Globus pallidus (tissue), 1 donor: ENCODE measurements at regions not wholly inside any gene's neighbourhood (a gene's known extent, or its start where the extent isn't known, plus 50 kb on each side); places are given as distances from the start of the nearest gene placed in this dataset.
"Not testable (repeated sequence)": the region's sequence is repeated elsewhere in the genome, so short reads cannot be mapped to it uniquely, and the experiment has no call there.

Experiments
- DNase-seq: peaks from one replicate; pipeline ENCODE4 v3.0.0-alpha.2; 2015; ENCODE audit warnings: low spot score

DNA sequence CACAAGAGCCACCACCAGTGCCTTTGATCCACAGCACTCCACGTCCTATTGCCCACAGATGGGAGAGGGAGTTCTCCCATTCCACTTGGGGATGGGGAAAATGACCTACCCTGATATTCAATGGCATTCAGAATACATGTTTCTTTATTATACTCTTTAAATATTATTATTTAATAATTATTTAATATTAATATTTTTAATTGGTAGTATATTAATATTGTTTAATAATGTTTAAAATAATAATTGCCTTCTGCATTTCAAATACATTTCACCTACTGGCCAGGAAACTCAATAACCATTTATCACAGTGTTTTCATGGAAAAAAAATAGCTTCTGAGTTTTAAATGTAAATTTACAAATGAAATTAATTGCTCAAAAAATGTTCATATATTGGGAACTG, 127.4 kb upstream of the G2E3 start:
- DNase-seq = no peak

DNA sequence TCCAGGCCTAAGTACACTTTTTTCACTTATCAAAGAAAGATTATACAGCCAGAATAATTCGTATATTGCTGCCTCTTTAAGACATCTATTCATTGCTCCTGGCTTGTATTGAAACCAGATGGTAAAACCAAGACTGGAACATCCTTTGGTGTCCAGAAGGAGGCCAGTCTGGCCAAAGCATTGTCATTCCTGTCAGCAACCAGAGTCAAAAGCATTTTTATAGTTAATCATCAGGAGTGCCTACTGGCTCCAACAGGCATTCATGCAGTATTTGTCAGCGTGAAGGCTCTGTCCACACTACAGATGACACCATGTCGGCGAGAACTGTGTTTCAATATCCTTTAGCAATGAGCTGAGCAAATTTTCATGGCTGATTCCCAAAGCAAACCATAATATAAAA, 118.0 kb upstream of the G2E3 start:
- DNase-seq = no peak

DNA sequence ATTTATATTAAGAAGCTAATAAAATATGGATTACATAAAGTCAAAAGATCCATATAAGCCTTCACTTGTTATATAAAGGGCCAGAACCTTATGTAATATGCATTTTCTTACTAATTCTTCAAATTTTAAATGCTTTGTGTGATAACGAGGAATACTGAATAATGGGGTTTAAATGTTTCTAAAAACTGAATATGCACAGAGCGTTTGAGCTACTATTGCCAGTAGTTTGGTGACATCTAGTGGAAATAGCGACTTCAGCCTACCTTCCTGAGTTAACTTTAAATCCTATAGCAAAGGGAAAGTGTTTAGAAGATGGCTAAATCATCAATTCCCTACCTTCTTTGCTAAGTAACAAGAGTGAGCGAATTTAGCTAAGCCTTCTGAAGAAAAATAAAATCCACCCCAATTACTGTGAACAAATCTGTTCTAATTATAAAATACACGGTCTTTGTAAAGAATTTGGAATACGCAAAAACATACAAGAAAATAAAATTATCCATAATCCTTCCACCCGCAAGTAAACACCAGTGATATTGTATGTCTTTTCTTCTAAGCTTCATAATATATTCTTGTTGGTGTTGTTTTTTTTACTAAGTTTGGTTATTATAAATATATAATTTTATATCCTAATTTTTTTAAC, 115.5 kb upstream of the G2E3 start:
- peak; percentile 43 for DNase-seq

DNA sequence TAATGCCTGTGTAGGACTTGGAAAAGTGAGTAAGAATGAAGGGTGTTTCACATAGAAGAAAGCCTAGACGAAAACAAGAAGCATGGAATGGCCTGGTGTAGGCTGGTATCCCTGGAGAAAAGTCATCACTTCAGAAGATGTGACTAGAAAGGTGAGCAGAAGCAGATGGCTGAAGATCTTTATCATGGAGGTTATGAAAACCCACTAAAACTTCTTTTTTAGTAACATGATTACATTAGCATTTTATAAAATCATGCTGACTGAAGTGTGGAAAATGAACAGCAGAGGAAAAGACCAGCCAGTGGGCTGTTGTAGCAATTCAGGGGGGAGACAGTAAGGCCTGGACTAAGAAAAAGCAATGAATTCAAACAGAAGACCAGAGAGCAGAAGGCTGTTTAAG, 114.5 kb upstream of the G2E3 start:
- DNase-seq = no peak

DNA sequence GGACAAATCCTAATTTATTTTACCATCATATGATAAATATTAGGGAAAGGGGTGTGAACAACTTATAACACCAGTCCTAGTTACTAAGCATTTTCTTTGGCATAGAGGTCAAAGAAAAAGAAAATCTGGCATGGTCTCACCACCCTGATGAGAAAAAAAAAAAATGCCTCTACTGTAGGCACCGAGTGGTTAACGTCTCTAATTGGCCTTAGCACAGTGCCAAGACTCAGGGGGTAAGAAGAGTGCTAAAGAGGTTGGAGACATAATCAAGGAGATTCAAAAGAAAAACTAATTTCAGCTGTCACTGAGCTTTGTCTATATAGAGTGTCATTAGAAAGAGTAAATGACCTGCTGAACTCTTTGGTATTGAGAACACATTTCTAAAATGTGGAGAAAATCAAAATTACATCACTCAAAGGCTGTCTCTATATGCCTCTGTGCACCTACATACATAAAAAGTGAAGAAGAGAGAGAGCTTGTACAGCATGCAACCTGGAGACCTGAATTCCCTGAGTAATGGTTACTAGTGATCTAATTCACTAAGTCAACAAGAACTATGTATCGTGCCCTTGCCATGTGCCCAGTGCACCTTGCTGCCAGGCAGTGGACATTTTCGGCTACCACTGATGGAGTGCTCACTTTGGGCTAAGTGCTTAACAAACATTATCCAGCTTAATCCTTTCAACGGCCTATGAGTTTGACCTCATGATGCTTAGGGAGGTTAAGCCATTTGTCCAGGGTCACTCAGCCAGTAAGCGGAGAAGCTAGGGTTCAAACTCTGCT, 113.8 kb upstream of the G2E3 start:
- DNase-seq = no peak

DNA sequence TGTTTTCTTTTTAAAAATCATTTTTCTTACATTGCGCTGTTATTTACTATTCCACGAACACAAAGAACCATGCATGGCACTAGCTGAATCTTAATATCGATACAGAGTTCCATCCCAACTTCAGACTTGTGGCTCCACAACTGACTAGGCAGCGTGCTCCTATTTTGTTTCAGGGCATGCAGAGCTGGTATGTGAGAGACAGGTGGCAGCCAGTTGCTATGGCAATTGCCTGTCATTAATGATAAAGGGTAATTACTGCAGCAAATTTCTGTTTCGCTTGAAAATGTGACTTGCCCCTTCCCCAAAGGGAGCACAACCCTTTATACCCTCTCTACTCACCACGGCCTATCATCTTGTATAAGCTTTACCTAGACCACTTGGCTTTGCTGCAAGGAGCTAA, 113.1 kb upstream of the G2E3 start:
- no peak for DNase-seq

DNA sequence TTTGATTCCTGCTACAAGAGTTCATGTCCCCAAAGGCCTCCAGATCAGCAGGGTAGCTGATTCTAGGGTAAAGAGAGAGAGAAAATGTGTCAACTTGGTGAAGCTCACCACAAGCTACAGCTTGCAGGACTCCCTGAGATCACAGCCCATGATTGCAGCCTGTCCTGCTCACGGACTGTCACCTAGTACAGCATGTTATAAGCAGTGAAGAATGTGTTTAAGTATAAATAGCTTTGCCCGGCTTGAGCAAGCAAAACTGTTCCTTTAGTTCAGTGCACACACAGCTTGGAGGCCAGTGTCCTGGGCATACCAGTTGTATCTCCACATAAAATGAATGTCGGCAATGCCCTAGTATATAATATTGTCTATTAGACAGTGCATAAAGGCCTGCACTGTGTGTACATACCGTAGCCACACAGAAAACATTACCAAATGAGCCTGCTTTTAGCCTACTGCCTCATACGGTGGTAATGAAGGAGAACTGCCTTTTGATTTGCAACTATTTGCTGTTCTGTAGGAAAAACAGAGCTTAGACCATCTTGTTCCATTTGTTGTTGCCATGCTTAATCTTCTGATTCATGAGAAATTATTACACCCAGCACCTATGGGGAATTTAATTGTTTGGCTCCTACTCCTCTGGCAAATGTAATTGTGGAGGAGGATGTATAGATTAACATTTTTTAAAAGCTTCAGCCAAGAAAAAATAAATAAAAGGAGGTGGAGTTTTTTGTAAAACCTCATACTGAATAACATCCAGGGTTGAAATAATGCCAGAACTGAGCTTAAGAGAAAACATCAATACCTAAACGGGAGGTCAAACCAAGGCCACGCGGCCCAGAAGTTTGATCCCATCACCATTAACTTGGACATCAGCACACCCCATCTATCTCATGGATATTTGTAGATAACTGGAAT, 108.1 kb upstream of the G2E3 start:
- no peak for DNase-seq

DNA sequence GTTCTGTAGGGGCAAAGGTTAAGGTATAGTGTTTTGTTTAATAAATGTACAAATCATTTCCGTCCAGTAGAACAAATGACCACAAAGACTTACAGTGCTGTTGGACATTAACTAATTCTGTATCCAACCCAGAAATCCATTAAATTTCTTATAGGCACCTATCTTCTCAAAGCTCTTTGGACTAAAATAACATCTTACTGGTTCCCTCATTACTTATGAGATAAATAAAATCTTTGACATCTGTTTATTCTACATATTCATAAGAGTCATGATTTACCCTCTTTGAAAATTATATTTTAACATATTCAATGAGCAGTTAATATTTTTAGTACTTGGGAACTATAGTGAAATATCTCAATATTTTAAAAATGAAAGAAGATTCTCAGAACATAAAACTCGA, 102.7 kb upstream of the G2E3 start:
- no peak for DNase-seq

DNA sequence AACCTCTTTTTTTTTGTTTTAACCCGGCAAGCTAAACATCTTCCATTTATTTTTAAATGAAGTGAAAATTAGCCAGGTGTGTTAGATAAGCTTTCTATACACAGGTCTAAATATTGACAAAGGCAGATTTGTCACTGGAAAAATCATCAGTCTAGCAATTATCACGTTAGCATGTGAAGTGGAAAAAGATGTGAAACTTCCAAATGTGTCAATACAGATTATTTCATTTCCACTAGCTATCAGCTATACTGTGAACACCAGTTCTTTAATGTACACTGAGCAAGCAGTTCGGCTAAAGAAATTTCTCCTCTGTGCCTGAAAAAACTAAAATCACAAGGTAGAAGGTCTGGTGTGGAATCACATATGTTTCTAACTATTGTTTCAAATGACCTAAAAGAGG, 96.6 kb upstream of the G2E3 start:
- DNase-seq = no peak

DNA sequence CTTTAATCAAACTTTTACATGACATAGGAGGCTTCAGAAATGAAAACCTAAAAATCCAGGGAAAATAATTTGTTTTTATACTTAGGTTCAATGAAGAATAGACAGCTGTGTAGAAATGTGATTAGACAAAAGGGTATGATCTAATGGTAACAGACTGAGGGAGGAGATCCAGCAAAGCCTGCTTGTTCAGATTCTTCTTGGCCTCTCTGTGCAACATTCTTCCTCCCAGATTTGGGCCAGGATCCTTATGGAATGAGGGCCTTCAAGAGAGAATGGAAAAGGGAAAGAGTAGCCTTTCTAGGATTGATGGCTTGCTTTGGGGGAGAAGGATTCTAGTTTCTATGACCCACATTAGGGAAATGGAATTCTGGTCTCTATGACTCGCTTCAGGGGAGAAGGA, 94.5 kb upstream of the G2E3 start:
- no peak for DNase-seq

DNA sequence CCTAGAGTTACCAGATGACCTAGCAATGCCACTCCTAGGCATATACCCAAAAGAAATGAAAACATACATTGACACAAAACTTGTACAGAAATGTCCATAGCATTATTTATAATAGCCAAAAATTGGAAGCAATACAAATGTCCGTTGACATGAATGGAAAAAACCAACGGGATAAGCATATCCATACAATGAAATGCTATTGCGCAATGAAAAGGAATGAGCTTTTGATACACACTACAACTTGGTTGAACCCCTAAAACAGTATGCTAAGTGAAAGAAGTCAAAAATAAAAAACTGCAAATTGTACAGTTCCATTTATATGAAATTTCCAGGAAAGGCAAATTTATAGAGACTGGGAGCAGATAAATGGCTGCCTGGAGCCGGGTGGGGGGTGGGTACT, 90.6 kb upstream of the G2E3 start:
- DNase-seq = no peak

DNA sequence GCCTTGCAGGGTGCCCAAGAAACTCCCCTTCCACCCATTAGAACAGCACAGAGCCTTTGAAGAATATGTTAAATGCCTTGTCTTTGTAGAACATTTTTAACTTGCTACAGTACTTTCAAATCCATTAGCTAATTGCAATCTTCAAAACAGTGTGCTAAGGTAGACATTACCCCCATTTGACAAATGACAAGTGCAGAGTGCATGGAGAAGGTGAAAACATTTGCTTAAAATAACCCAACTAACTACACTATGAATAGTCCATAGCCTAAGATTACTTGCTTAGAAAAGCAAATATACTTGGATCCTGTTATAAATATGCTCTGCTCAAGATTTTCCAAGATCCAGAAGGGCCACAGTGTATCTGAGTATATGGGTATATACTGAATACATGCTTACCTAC, 87.0 kb upstream of the G2E3 start:
- DNase-seq = no peak

DNA sequence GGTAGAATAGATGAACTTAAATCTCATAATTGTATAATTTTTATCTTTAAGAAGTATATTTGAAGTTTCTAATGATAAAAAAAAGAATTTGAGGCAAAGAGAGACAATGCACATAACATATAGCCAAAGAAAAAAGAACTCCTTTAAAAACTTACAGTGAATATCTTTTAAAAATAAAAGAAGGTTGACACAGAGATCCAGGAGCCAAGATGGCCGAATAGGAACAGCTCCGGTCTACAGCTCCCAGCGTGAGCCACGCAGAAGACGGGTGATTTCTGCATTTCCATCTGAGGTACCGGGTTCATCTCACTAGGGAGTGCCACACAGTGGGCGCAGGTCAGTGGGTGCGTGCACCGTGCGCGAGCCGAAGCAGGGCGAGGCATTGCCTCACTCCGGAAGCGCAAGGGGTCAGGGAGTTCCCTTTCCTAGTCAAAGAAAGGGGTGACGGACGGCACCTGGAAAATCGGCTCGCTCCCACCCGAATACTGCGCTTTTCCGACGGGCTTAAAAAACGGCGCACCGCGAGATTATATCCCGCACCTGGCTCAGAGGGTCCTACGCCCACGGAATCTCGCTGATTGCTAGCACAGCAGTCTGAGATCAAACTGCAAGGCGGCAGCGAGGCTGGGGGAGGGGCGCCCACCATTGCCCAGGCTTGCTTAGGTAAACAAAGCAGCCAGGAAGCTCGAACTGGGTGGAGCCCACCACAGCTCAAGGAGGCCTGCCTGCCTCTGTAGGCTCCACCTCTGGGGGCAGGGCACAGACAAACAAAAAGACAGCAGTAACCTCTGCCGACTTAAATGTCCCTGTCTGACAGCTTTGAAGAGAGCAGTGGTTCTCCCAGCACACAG, 84.9 kb upstream of the G2E3 start:
- DNase-seq = not testable (repeated sequence)

DNA sequence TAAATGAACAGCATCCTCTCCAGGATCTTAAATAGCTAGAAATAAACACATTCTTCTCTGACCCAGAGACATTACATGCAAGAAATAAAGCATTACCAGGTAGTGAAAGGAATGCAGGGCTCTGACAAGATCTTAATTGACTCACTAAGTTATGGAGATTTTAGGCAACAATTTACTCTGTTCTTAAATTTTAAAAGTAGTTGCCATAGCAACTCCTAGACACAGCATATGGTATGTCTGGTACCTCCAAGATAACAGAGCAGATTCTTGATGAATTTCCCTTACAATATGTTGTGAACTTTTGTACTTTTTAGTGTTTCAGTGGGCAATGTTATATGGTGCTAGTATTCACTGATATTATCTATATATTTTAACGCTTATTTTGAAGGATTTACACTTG, 76.7 kb upstream of the G2E3 start:
- DNase-seq = no peak

DNA sequence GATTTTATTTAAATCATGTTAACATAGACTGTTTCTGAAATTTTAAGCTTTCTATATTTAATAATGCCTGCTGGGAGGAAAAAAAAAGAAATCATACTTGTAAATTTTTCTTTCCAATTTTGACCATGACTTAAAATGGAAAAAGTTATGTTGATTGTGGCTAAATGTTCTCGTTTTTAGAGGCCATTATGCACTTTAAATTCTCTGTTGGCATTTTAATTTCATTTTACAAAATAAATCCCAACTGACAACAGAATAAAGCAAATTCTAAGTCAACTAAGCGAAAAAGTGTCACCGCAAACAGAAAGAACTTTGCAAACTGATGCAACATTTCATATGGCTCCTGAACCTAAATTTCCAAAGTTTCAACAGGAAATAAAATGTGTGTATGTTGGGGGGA, 74.8 kb upstream of the G2E3 start:
- DNase-seq = no peak

DNA sequence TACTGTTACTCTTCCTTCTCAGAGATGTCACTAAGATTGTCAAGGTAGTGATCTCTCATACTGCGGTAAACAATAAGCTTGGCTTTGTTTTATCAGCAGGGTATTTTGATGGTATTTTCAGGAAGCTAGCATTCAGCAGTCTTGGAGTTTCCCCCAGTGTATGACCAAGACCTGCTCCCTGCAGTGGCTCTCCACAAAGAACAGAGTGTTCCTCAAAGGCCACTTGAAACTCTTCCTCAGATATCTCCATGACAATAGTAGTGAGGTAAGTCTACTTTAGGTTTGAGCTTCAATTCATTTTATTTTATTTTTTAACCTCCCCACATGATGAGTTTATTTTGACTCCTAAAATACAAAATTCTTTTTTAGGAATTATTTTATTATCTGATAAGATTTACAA, 74.0 kb upstream of the G2E3 start:
- DNase-seq = no peak

DNA sequence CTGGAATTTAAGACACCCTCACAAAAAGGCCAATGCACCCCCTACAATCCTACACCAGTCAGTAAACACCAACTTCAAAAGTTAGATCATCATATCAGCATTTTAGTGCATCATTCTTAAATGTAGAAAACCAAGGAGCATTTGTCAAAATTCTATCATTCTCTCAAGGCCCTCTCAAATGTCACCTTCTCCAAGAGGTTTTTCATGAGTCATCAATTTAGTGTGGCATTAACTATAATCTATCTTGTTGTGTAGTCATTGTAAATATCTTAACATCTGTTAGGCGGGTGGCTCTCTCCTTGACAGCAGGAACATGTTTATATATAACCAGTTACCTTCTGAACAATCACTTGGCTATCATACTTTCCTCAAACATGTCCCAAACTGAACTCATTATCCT, 62.1 kb upstream of the G2E3 start:
- DNase-seq = no peak

DNA sequence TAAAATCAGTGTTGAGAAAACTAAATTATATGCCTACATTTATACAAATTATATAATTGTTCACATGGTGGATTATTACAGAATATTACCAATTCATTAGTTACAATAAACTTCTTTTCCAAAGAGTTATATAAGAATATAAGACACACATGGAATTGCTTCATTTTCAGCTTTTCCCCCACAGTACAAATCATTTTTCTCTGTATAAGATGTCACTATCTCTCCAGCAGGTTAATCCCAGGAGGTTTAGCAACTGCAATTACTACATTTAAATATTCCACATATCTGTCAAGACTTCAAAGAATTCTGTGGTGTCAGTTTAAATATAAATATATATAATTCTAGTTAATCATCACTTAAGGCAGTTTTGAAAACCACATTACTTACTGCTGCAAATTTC, 59.6 kb upstream of the G2E3 start:
- DNase-seq = no peak

DNA sequence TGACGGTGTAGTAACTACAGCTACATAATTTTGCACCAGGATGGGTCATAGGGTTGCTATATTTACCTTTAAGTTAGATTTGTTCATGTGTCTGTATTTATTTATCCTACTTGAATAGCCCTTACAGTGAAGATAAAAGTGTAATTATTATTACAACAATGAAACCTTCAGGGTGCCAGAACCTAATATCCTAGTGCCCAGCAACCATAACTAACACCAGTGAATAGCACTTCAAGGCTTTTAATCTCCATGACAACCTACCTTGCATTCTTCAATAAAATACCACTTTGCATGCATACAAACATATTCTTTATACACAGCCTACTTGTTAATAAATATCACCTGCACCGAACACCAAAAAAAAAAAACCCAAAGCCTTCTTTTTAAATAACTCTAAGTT, 58.7 kb upstream of the G2E3 start:
- no peak for DNase-seq

DNA sequence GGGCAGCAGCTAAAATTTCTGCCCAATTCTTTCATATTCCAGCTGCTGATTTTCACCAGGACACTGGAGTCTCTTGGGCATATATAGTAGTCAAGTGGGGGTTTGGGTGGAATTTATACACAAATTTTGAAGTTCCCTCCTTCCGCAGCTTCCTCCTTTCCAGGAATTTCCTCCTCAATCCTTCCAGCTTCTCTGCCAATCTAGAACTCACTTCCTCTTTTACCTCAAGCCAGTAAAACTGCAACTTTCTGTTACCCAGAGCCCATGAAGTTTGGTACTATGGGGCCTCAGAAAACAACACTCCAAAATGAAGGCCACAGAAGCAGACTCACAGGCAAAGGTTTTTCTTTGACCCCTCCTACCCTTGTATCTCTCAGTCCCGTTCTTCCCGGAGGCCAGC, 51.7 kb upstream of the G2E3 start:
- no peak for DNase-seq
